Neutrophil (primary cell): ENCODE measurements at regions not wholly inside any gene's neighbourhood (a gene's known extent, or its start where the extent isn't known, plus 50 kb on each side); places are given as distances from the start of the nearest gene placed in this dataset.

Source experiments
- H3K27ac ChIP-seq: fragments of 200-600 bp; sonication (generic); 2 replicates; pipeline ENCODE4 v1.5.1; 2016; ENCODE audit warnings: mild to moderate bottlenecking, moderate library complexity
- H3K27me3 ChIP-seq: fragments of 200-600 bp; sonication (generic); 2 replicates; pipeline ENCODE4 v1.6.0; 2016; ENCODE audit warnings: mild to moderate bottlenecking
- H3K36me3 ChIP-seq: fragments of 200-600 bp; sonication (generic); 2 replicates; pipeline ENCODE4 v1.5.1; 2017
- H3K4me1 ChIP-seq, 2 experiments: fragments of 200-600 bp in 1 of 2; sonication (generic) in 1 of 2; 1 replicate in 1 of 2; 2 replicates in 1 of 2; pipeline versions ENCODE4 v1.5.1 to v1.6.1; 2013 to 2016; ENCODE audit warnings: low read depth in 1 of 2, low read length in 1 of 2, mild to moderate bottlenecking in 1 of 2, moderate library complexity in 1 of 2; ENCODE audit not compliant: control insufficient read depth in 1 of 2, insufficient read depth in 1 of 2
- H3K4me3 ChIP-seq, 2 experiments: fragments of 200-600 bp in 1 of 2; sonication (generic) in 1 of 2; 1 replicate in 1 of 2; 2 replicates in 1 of 2; pipeline ENCODE4 v1.5.1; 2013 to 2016; ENCODE audit warnings: low read depth in 1 of 2, low read length in 1 of 2, mild to moderate bottlenecking in 1 of 2, moderate library complexity in 1 of 2
- H3K9me3 ChIP-seq: fragments of 200-600 bp; sonication (generic); 2 replicates; pipeline ENCODE4 v1.5.1; 2016
- TF ChIP-seq, protein P1 (sequence below): fragments of 200-600 bp; sonication (generic); IDR thresholded peaks from 2 replicates; pipeline ENCODE4 v1.5.1; 2016; ENCODE audit warnings: antibody characterized with exemption

GRCh38 chr7:131170440-131171271, 157.0 kb upstream of the MKLN1 start:
- no peak overlapping the region for H3K4me3 ChIP-seq
- TF ChIP-seq, protein P1, sequence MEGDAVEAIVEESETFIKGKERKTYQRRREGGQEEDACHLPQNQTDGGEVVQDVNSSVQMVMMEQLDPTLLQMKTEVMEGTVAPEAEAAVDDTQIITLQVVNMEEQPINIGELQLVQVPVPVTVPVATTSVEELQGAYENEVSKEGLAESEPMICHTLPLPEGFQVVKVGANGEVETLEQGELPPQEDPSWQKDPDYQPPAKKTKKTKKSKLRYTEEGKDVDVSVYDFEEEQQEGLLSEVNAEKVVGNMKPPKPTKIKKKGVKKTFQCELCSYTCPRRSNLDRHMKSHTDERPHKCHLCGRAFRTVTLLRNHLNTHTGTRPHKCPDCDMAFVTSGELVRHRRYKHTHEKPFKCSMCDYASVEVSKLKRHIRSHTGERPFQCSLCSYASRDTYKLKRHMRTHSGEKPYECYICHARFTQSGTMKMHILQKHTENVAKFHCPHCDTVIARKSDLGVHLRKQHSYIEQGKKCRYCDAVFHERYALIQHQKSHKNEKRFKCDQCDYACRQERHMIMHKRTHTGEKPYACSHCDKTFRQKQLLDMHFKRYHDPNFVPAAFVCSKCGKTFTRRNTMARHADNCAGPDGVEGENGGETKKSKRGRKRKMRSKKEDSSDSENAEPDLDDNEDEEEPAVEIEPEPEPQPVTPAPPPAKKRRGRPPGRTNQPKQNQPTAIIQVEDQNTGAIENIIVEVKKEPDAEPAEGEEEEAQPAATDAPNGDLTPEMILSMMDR = no peak

GRCh38 chr7:131173145-131173890, 154.4 kb upstream of the MKLN1 start:
- Histone ChIP-seq H3K27me3 (peaks cover 28% of the 10 kb centered on the region), H3K36me3 (no peaks in the 10 kb centered on the region), H3K9me3 (no peaks in the 10 kb centered on the region), H3K4me3 (no peak overlapping the region), H3K27ac (no peak overlapping the region), H3K4me1 (no peaks in the 10 kb centered on the region)
- TF ChIP-seq, protein P1 = no peak

More at GRCh38 chr7:131170440-131171271, 157.0 kb upstream of the MKLN1 start:
- no peak overlapping the region for H3K27ac ChIP-seq
- peaks cover 29% of the 10 kb centered on the region for H3K27me3 ChIP-seq
- H3K36me3 ChIP-seq = no peaks in the 10 kb centered on the region
- H3K4me1 ChIP-seq = no peaks in the 10 kb centered on the region
- H3K9me3 ChIP-seq = no peaks in the 10 kb centered on the region

DNA sequence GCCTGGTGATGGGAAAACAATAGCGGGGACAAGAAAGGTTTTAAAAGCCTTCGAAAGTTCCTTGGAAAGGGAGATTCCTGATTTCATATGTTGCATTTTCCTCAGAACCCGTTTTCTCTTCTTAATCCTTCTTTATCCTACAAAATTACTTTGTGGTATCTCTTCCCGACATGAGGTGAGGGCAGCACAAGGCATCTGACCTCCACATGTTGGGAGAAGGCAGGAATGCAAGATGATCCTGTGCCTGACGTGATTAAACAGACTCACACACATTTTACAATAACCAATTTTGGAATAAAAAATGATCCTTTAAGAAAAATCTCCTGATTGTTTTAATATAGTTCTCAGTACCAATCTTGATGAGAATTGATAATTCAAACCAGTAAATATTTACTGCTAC, 153.3 kb upstream of the MKLN1 start:
- TF ChIP-seq, protein P1 = no peak
- Histone ChIP-seq H3K4me3 (no peak overlapping the region), H3K9me3 (no peaks in the 10 kb centered on the region), H3K27me3 (peaks cover 19% of the 10 kb centered on the region), H3K27ac (no peak overlapping the region), H3K36me3 (no peaks in the 10 kb centered on the region), H3K4me1 (no peaks in the 10 kb centered on the region)

GRCh38 chr7:131174855-131175254, 152.8 kb upstream of the MKLN1 start:
- H3K4me1 ChIP-seq = no peaks in the 10 kb centered on the region
- no peaks in the 10 kb centered on the region for H3K36me3 ChIP-seq
- no peak overlapping the region for H3K4me3 ChIP-seq
- no peaks in the 10 kb centered on the region for H3K9me3 ChIP-seq
- H3K27me3 ChIP-seq = peaks cover 15% of the 10 kb centered on the region
- no peak overlapping the region for H3K27ac ChIP-seq
- TF ChIP-seq, protein P1 = no peak

- TF ChIP-seq, protein P1 = no peak
- Histone ChIP-seq H3K27me3 (no peaks in the 10 kb centered on the region), H3K36me3 (no peaks in the 10 kb centered on the region), H3K27ac (no peak overlapping the region), H3K4me1 (no peaks in the 10 kb centered on the region), H3K4me3 (no peak overlapping the region), H3K9me3 (no peaks in the 10 kb centered on the region)
Measured at GRCh38 chr7:131182446-131183058, 145.1 kb upstream of the MKLN1 start.
